Neuronal stem cell (in vitro differentiated cells): ENCODE measurements at regions not wholly inside any gene's neighbourhood (a gene's known extent, or its start where the extent isn't known, plus 50 kb on each side); places are given as distances from the start of the nearest gene placed in this dataset.

Experiments
- DNase-seq: peaks from one replicate; pipeline ENCODE4 v3.0.0-alpha.2; 2013; ENCODE audit warnings: low spot score
- H2AFZ ChIP-seq: one replicate; pipeline ENCODE4 v1.6.1; 2013; ENCODE audit warnings: mild to moderate bottlenecking, low read length, inconsistent platforms
- H2AK5ac ChIP-seq: 2 replicates; pipeline ENCODE4 v1.6.1; 2013; ENCODE audit warnings: low read depth, mild to moderate bottlenecking, inconsistent platforms, low read length, moderate library complexity, mixed read lengths
- H2BK120ac ChIP-seq: 2 replicates; pipeline ENCODE4 v1.6.1; 2013; ENCODE audit warnings: low read depth, mild to moderate bottlenecking, inconsistent platforms, low read length, moderate library complexity, mixed read lengths
- H2BK12ac ChIP-seq: one replicate; pipeline ENCODE4 v1.6.1; 2013; ENCODE audit warnings: low read length, inconsistent platforms
- H2BK15ac ChIP-seq: 2 replicates; pipeline ENCODE4 v1.6.1; 2013; ENCODE audit warnings: mild to moderate bottlenecking, low read length, inconsistent platforms, mixed read lengths
- H2BK5ac ChIP-seq: one replicate; pipeline ENCODE4 v1.6.1; 2013; ENCODE audit warnings: inconsistent platforms, mild to moderate bottlenecking, low read length, moderate library complexity
- H3K14ac ChIP-seq: one replicate; pipeline ENCODE4 v1.6.1; 2013; ENCODE audit warnings: low read length, inconsistent platforms
- H3K18ac ChIP-seq: 2 replicates; pipeline ENCODE4 v1.6.1; 2013; ENCODE audit warnings: low read length, inconsistent platforms
- H3K23ac ChIP-seq: 2 replicates; pipeline ENCODE4 v1.6.1; 2013; ENCODE audit warnings: low read depth, mild to moderate bottlenecking, mixed read lengths, low read length, inconsistent platforms; ENCODE audit not compliant: poor library complexity
- H3K27ac ChIP-seq: replicated peaks from 3 replicates; pipeline ENCODE4 v1.5.1; 2013; ENCODE audit warnings: low read length, inconsistent platforms
- H3K27me3 ChIP-seq, 3 experiments: 2 replicates each; pipeline ENCODE4 v1.6.1; 2013; ENCODE audit warnings: low read length in 3 of 3, mild to moderate bottlenecking in 2 of 3, inconsistent platforms in 1 of 3, low read depth in 1 of 3, mixed read lengths in 1 of 3, moderate library complexity in 1 of 3; ENCODE audit not compliant: control insufficient read depth in 3 of 3, insufficient read depth in 3 of 3
- H3K36me3 ChIP-seq, 2 donors: replicated peaks in 1 of 2; 2 replicates each; pipeline ENCODE4 v1.6.1; 2013; ENCODE audit warnings: low read length in 2 of 2; ENCODE audit not compliant: control insufficient read depth in 2 of 2, insufficient read depth in 2 of 2
- H3K4ac ChIP-seq: 2 replicates; pipeline ENCODE4 v1.6.1; 2013; ENCODE audit warnings: inconsistent platforms, mild to moderate bottlenecking, low read length, moderate library complexity
- H3K4me1 ChIP-seq, 2 donors: 1 replicate in 1 of 2; 2 replicates in 1 of 2; pipeline ENCODE4 v1.6.1; 2013; ENCODE audit warnings: low read length in 2 of 2, low read depth in 1 of 2; ENCODE audit not compliant: control insufficient read depth in 2 of 2, insufficient read depth in 1 of 2
- H3K4me2 ChIP-seq: one replicate; pipeline ENCODE4 v1.6.1; 2013; ENCODE audit warnings: mild to moderate bottlenecking, low read length, inconsistent platforms; ENCODE audit not compliant: insufficient read depth, poor library complexity, severe bottlenecking
- H3K4me3 ChIP-seq, 2 donors: 2 replicates each; pipeline ENCODE4 v1.5.1; 2013; ENCODE audit warnings: low read length in 2 of 2, mild to moderate bottlenecking in 2 of 2, inconsistent platforms in 1 of 2, moderate library complexity in 1 of 2
- H3K79me1 ChIP-seq: one replicate; pipeline ENCODE4 v1.6.1; 2013; ENCODE audit warnings: low read depth, mild to moderate bottlenecking, inconsistent platforms, low read length, moderate library complexity
- H3K9ac ChIP-seq: one replicate; pipeline ENCODE4 v1.6.1; 2013; ENCODE audit warnings: mild to moderate bottlenecking, low read depth, low read length, inconsistent platforms; ENCODE audit not compliant: poor library complexity
- H3K9me3 ChIP-seq, 2 donors: replicated peaks in 1 of 2; 2 replicates each; pipeline versions ENCODE3 to v1.6.1; 2013; ENCODE audit warnings: low read length in 2 of 2, mild to moderate bottlenecking in 2 of 2, inconsistent platforms in 1 of 2, low read depth in 1 of 2, mixed read lengths in 1 of 2, moderate library complexity in 1 of 2; ENCODE audit not compliant: control insufficient read depth in 2 of 2, insufficient read depth in 1 of 2
- H4K8ac ChIP-seq: one replicate; pipeline ENCODE4 v1.6.1; 2013; ENCODE audit warnings: low read depth, mild to moderate bottlenecking, inconsistent platforms, low read length, moderate library complexity
- H4K91ac ChIP-seq: one replicate; pipeline ENCODE4 v1.6.1; 2013; ENCODE audit warnings: low read length, low read depth, mild to moderate bottlenecking, inconsistent platforms; ENCODE audit not compliant: poor library complexity
- WGBS, 2 donors: extraction: QIAGEN DNeasy Blood & Tissue Kit; methylation state at CpG; one replicate each; pipeline ENCODE4 v1.1.7; 2013; ENCODE audit warnings: missing lambda C conversion rate in 2 of 2, mixed read lengths in 1 of 2; ENCODE audit not compliant: insufficient read length in 2 of 2, insufficient replicate concordance in 1 of 2; ENCODE audit errors: extremely low coverage in 2 of 2; 5-methylcytosine and 5-hydroxymethylcytosine counted together

GRCh38 chr14:76930549-76930948, 98.0 kb downstream of the IRF2BPL start:
- no peaks in the 10 kb centered on the region for H3K9me3 ChIP-seq
- no peak overlapping the region for H3K14ac ChIP-seq
- DNase-seq: no peak
- H3K36me3 ChIP-seq: no peaks in the 10 kb centered on the region
- no peak overlapping the region for H3K23ac ChIP-seq
- no peak overlapping the region for H2BK12ac ChIP-seq
- no peak overlapping the region for H4K91ac ChIP-seq
- H2BK120ac ChIP-seq: no peak overlapping the region
- no CpG with 5 or more reads among the region's 9 CpGs for WGBS, 2 donors
- H4K8ac ChIP-seq: no peak overlapping the region
- H3K27me3 ChIP-seq: no peaks in the 10 kb centered on the region
- H3K4me3 ChIP-seq: no peak overlapping the region
- H2BK5ac ChIP-seq: no peak overlapping the region
- no peak overlapping the region for H2AFZ ChIP-seq
- no peak overlapping the region for H3K4me2 ChIP-seq
- peaks cover 2% of the 10 kb centered on the region for H3K79me1 ChIP-seq
- no peak overlapping the region for H2AK5ac ChIP-seq
- H3K18ac ChIP-seq: no peak overlapping the region
- H3K4ac ChIP-seq: no peak overlapping the region
- H3K4me1 ChIP-seq: peaks cover 18 to 46% of the 10 kb centered on the region in 2 donors
- H3K27ac ChIP-seq: no peak overlapping the region
- no peak overlapping the region for H2BK15ac ChIP-seq
- no peak overlapping the region for H3K9ac ChIP-seq

DNA sequence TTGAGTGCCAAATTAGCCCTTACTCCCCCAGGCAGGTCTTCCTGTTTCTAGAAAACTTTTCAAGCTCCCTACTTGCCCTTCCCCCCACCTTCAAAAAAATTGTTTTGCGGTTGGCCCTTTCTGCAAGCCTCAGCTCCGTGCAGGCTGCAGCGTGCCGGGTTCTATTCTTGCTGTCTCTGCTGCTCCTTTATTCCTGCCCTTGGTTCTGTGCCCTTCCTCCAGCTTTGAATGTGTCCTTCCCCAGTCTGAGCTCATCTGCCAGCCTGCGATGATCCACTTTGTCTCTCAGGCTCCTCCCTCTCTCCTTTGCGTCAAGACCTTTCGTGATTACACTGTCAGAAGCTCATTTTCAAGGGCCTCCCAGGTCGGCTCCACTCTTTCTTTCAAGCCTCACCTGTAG, 98.6 kb downstream of the IRF2BPL start:
- Histone ChIP-seq H2BK120ac (no peak overlapping the region), H3K9me3 (no peaks in the 10 kb centered on the region), H3K4ac (no peak overlapping the region), H3K14ac (no peak overlapping the region), H3K4me3 (no peak overlapping the region), H3K4me1 (peaks cover 17 to 47% of the 10 kb centered on the region in 2 donors), H3K18ac (no peak overlapping the region), H3K4me2 (no peak overlapping the region), H3K27me3 (no peaks in the 10 kb centered on the region), H4K91ac (no peak overlapping the region), H3K23ac (no peak overlapping the region), H3K79me1 (peaks cover 2% of the 10 kb centered on the region), H2BK12ac (no peak overlapping the region), H2AK5ac (no peak overlapping the region), H4K8ac (no peak overlapping the region), H2BK5ac (no peak overlapping the region), H3K9ac (no peak overlapping the region), H3K27ac (no peak overlapping the region), H2AFZ (peak overlapping the region; percentile 33), H2BK15ac (no peak overlapping the region), H3K36me3 (no peaks in the 10 kb centered on the region)
- no peak for DNase-seq
- no CpG with 5 or more reads among the region's 8 CpGs for WGBS, 2 donors

DNA sequence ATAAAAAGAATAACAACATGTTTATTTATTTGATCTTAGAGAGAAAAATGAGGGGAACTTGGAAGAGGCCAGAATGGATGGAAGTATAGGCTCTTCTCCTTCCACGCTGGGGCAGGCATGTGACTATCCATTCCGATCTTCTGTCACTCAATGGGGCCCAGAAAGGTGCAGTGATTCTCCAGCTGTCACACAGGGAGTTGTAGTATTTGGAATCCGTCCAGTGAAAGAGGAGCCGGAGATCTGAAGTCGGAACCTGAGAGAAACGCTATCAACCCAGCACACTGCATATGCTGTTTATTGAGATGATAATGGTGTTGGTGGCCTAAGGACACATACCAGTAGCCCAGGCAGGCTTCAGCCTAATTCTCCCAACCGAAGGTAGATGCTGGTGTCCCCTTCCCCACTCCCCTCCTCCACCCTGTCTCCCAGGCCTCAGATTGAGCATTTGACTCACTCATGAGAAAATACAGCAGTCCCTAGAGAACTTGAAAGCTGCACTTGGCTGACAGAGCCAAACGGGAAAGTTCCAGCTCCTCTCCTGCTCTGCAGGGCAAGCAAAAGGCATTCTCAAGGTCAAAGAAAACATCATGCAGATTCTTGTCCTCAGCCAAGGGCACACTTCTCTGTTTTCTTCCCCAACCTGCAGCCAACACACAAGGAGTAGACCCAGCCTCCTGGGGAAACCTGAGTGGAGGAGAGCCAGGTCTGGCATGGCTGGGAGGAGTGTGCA, 100.4 kb downstream of the IRF2BPL start:
- no peak overlapping the region for H3K18ac ChIP-seq
- no peak overlapping the region for H4K91ac ChIP-seq
- no peak overlapping the region for H4K8ac ChIP-seq
- H2BK5ac ChIP-seq: peak overlapping the region; percentile 40
- no CpG with 5 or more reads among the region's 8 CpGs for WGBS, 2 donors
- H2BK12ac ChIP-seq: no peak overlapping the region
- H2AFZ ChIP-seq: peak overlapping the region; percentile 15
- DNase-seq: no peak
- H3K9me3 ChIP-seq: no peaks in the 10 kb centered on the region
- no peak overlapping the region for H3K14ac ChIP-seq
- peaks cover 33 to 65% of the 10 kb centered on the region in 2 donors for H3K4me1 ChIP-seq
- H3K4me3 ChIP-seq: no peak overlapping the region
- H2AK5ac ChIP-seq: no peak overlapping the region
- H3K23ac ChIP-seq: no peak overlapping the region
- no peak overlapping the region for H3K27ac ChIP-seq
- H3K27me3 ChIP-seq: no peaks in the 10 kb centered on the region
- H3K9ac ChIP-seq: no peak overlapping the region
- H2BK15ac ChIP-seq: no peak overlapping the region
- no peak overlapping the region for H3K4me2 ChIP-seq
- peaks cover 2% of the 10 kb centered on the region for H3K79me1 ChIP-seq
- no peak overlapping the region for H2BK120ac ChIP-seq
- H3K4ac ChIP-seq: no peak overlapping the region
- H3K36me3 ChIP-seq: no peaks in the 10 kb centered on the region

DNA sequence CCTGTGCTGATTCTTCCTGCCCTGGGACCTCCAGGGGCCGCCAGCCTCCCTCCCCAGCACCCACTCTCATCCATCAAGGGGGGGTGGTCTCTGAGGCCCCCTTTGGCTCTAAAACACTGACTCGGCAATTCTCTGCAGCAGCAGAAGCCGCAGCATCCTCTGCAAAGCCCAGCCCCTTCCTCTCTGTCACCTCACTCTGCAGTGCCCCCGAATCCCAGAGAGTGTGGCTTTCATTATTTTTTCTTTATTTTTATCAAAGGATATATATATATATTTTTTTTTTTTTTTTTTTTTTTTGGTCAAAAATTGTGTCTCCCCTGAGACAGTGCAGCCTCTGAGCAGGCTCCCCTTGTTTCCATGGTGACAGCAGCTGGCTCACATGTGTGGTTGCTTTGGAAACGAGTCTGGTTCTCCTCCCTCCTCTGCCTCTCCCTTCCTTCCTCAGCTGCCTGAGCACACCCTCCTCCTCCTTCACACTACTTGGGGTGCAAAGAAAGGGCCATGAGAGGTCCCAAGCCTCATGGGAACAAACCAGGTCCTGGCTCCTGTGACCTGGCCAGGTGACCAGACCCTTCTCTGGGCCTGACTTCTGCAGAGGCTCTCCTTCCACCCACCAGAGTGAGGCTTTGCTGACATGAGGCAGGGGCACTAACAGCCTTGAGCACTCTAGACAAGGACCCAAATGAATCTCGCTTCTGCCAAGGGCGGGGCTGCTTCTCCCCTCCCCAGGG, 100.5 kb downstream of the LRRC74A start:
- Histone ChIP-seq H3K4me3 (no peak overlapping the region), H2BK5ac (no peak overlapping the region), H2BK120ac (no peak overlapping the region), H3K27me3 (no peaks in the 10 kb centered on the region), H3K27ac (no peak overlapping the region), H2BK15ac (peak overlapping the region; percentile 11), H3K4me2 (no peak overlapping the region), H2AK5ac (no peak overlapping the region), H2BK12ac (no peak overlapping the region), H4K91ac (no peak overlapping the region), H3K4me1 (peaks cover 41 to 77% of the 10 kb centered on the region in 2 donors), H2AFZ (peak overlapping the region; percentile 49), H3K9me3 (no peaks in the 10 kb centered on the region), H3K36me3 (no peaks in the 10 kb centered on the region), H4K8ac (no peak overlapping the region), H3K9ac (no peak overlapping the region), H3K18ac (peak overlapping the region; percentile 61), H3K23ac (no peak overlapping the region), H3K14ac (no peak overlapping the region), H3K4ac (no peak overlapping the region), H3K79me1 (peaks cover 2% of the 10 kb centered on the region)
- no CpG with 5 or more reads among the region's 7 CpGs for WGBS, 2 donors
- no peak for DNase-seq
